HCT116 (cell line): ENCODE measurements at regions not wholly inside any gene's neighbourhood (a gene's known extent, or its start where the extent isn't known, plus 50 kb on each side); places are given as distances from the start of the nearest gene placed in this dataset.

Experiments used
- ATAC-seq: fragments of 200-7000 bp; cut with Tn5 transposase; 2 replicates; pipeline ENCODE4 v1.9.1; 2020; ENCODE audit warnings: mild to moderate bottlenecking, moderate library complexity
- BruUV-seq: library from RNA; stranded (reverse); fragments of 400-500 nt; replicated peaks from 2 replicates; lab custom pipeline; 2021; lab: Mats Ljungman, UMichigan
- CTCF ChIA-PET: fragments of 300-600 bp; sonication (Branson Sonifier 250); formaldehyde crosslinking; loops from one replicate; lab custom pipeline; 2021; ENCODE audit warnings: antibody characterized with exemption; lab: Charles Lee
- POLR2A ChIA-PET: fragments of 300-600, 350-600 bp; sonication (Branson Sonifier 250); formaldehyde crosslinking; loops from one replicate; lab custom pipeline; 2021; ENCODE audit warnings: antibody characterized with exemption; lab: Charles Lee
- RAD21 ChIA-PET, 2 experiments: fragments of 300-600 bp; sonication (Branson Sonifier 250); formaldehyde crosslinking; loops; one replicate each; lab custom pipeline; 2023; ENCODE audit warnings: low total read pairs in 2 of 2; ENCODE audit not compliant: uncharacterized antibody in 2 of 2, unreplicated experiment in 2 of 2, low non-redundant PET in 1 of 2; lab: Charles Lee
- DNase-seq: peaks from one replicate; pipeline ENCODE4 v3.0.0-alpha.2; 2010; ENCODE audit warnings: low read depth, low spot score
- H2AFZ ChIP-seq: fragments of 200-600 bp; shearing (Covaris generic), sonication (generic); 2 replicates; pipeline ENCODE4 v1.6.1; 2017; ENCODE audit warnings: low read depth, mixed run types, mixed read lengths, antibody characterized with exemption, low read length; ENCODE audit not compliant: poor library complexity, severe bottlenecking
- H3K27ac ChIP-seq: 2 replicates; pipeline ENCODE4 v1.5.1; 2012; ENCODE audit warnings: low read depth, low read length
- H3K27me3 ChIP-seq: fragments of 200-600 bp; sonication (generic); 2 replicates; pipeline ENCODE4 v1.6.1; 2016; ENCODE audit warnings: mixed run types, low read length, mixed read lengths; ENCODE audit not compliant: insufficient read depth
- H3K36me3 ChIP-seq, 2 experiments: fragments of 200-500 bp in 1 of 2; fragments of 200-600 bp in 1 of 2; sonication (Bioruptor generic) in 1 of 2; sonication (generic) in 1 of 2; 2 replicates each; pipeline versions ENCODE4 v1.5.1 to v1.6.1; 2014 to 2016; ENCODE audit warnings: low read length in 2 of 2, inconsistent platforms in 1 of 2, mixed read lengths in 1 of 2, mixed run types in 1 of 2; ENCODE audit not compliant: insufficient read depth in 2 of 2, control insufficient read depth in 1 of 2
- H3K4me1 ChIP-seq, 2 experiments: fragments of 200-600 bp in 1 of 2; sonication (generic) in 1 of 2; 2 replicates each; pipeline versions ENCODE4 v1.5.1 to v1.6.1; 2012 to 2017; ENCODE audit warnings: low read length in 2 of 2, inconsistent platforms in 1 of 2, mild to moderate bottlenecking in 1 of 2, mixed read lengths in 1 of 2, mixed run types in 1 of 2, moderate library complexity in 1 of 2; ENCODE audit not compliant: insufficient read depth in 2 of 2, control insufficient read depth in 1 of 2
- H3K4me2 ChIP-seq: fragments of 200-600 bp; sonication (generic); 2 replicates; pipeline ENCODE4 v1.6.1; 2017; ENCODE audit warnings: mixed run types, low read length, mixed read lengths
- H3K4me3 ChIP-seq, 2 experiments: fragments of 200-600 bp in 1 of 2; sonication (generic) in 1 of 2; replicated peaks in 1 of 2; 2 replicates each; pipeline ENCODE4 v1.5.1; 2011 to 2016; ENCODE audit warnings: low read length in 2 of 2, control low read depth in 1 of 2, low read depth in 1 of 2, mild to moderate bottlenecking in 1 of 2, mixed read lengths in 1 of 2, mixed run types in 1 of 2
- H3K79me2 ChIP-seq: fragments of 200-600 bp; sonication (generic); 2 replicates; pipeline ENCODE4 v1.6.1; 2017; ENCODE audit warnings: mild to moderate bottlenecking, mixed run types, low read length, moderate library complexity, mixed read lengths; ENCODE audit not compliant: insufficient read depth
- H3K9ac ChIP-seq: fragments of 200-600 bp; sonication (generic); 2 replicates; pipeline ENCODE4 v1.6.1; 2016; ENCODE audit warnings: low read length, mixed read lengths
- H3K9me2 ChIP-seq: fragments of 200-600 bp; sonication (generic), shearing (Covaris generic); 2 replicates; pipeline ENCODE4 v1.6.1; 2017; ENCODE audit warnings: mixed run types, mild to moderate bottlenecking, moderate library complexity; ENCODE audit not compliant: insufficient read depth
- H3K9me3 ChIP-seq, 2 experiments: fragments of 200-500 bp in 1 of 2; fragments of 200-600 bp in 1 of 2; sonication (Bioruptor generic) in 1 of 2; sonication (generic) in 1 of 2; 2 replicates each; pipeline ENCODE4 v1.6.1; 2014 to 2017; ENCODE audit warnings: low read length in 2 of 2, mixed read lengths in 2 of 2, inconsistent platforms in 1 of 2, low read depth in 1 of 2, mild to moderate bottlenecking in 1 of 2, mixed run types in 1 of 2, moderate library complexity in 1 of 2; ENCODE audit not compliant: control insufficient read depth in 1 of 2, insufficient read depth in 1 of 2
- H4K20me1 ChIP-seq: fragments of 200-600 bp; sonication (generic), shearing (Covaris generic); 2 replicates; pipeline ENCODE4 v1.6.1; 2017; ENCODE audit warnings: mixed run types, mild to moderate bottlenecking, moderate library complexity; ENCODE audit not compliant: insufficient read depth
- EZH2phosphoT487 ChIP-seq: fragments of 200-600 bp; IDR thresholded peaks from 2 replicates; pipeline ENCODE4 v1.6.1; 2018; ENCODE audit warnings: antibody characterized with exemption, borderline replicate concordance
- POLR2AphosphoS5 ChIP-seq: IDR thresholded peaks from 2 replicates; pipeline ENCODE4 v1.6.1; 2011; ENCODE audit warnings: mild to moderate bottlenecking, low read depth, low read length, moderate library complexity
- REST ChIP-seq: IDR thresholded peaks from 2 replicates; pipeline ENCODE4 v1.6.1; 2012; ENCODE audit warnings: low read depth
- intact Hi-C: fragments of 100-400 bp; cut with micrococcal nuclease; formaldehyde crosslinking; loops from 2 replicates; pipeline ENCODE4 v1.10.0; 2022

DNA sequence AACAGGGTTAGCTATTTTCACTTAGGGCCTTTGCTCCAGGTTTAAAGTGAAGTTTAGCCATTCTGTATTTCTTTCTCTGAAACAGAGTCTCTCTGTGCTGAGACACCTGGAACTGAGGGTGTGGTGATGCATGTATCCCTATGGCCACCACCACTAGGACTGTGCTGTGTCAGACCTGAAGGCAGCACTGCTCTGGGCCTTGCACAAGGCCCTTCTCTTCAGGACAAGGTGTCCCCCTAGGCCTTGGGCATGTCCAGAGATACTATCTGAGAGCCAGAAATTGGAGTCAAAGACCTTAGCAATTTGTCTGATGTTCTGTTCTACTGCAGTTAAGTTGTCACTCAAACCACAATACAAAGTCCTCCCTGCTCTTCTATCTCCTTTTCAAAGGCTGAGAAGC lies 1649.2 kb downstream of the AMY1C start:
- DNase-seq: no peak
- CTCF ChIA-PET: no interaction called here

More for the DNA sequence above, 1649.2 kb downstream of the AMY1C start:
- Histone ChIP-seq H3K27me3 (no peaks in the 10 kb centered on the region), H3K9ac (no peak overlapping the region), H3K4me2 (no peak overlapping the region), H3K9me2 (no peaks in the 10 kb centered on the region), H3K9me3 (peaks cover 11 to 12% of the 10 kb centered on the region in 2 experiments; a peak in 2 of 4 replicates), H3K36me3 (no peaks in the 10 kb centered on the region), H2AFZ (no peak overlapping the region), H3K4me1 (no peaks in the 10 kb centered on the region), H3K79me2 (no peaks in the 10 kb centered on the region), H3K27ac (no peak overlapping the region), H4K20me1 (no peaks in the 10 kb centered on the region; the same call in 1 of the 2 replicates), H3K4me3 (no peak overlapping the region)
- POLR2A ChIA-PET: no interaction called here
- no TSS peak for BruUV-seq
- ATAC-seq: no peak
- RAD21 ChIA-PET: no interaction called here
- TF ChIP-seq POLR2AphosphoS5: no peak
- no peak for TF ChIP-seq REST
- TF ChIP-seq EZH2phosphoT487: no peak
- intact Hi-C loops: no loop called here
